Parathyroid adenoma (tissue), 2 donors: ENCODE measurements at regions not wholly inside any gene's neighbourhood (a gene's known extent, or its start where the extent isn't known, plus 50 kb on each side); places are given as distances from the start of the nearest gene placed in this dataset.

ENCODE experiments used
- H2AFZ ChIP-seq: fragments of 300-600 bp; sonication (generic); one replicate; pipeline ENCODE4 v1.7.0; 2017; ENCODE audit warnings: antibody characterized with exemption, mild to moderate bottlenecking
- H3K27ac ChIP-seq: fragments of 300-600 bp; sonication (generic); one replicate; pipeline ENCODE4 v1.7.0; 2017
- H3K27me3 ChIP-seq: fragments of 300-600 bp; sonication (generic); one replicate; pipeline ENCODE4 v1.7.0; 2017; ENCODE audit warnings: low read length; ENCODE audit not compliant: control insufficient read depth, insufficient read depth
- H3K36me3 ChIP-seq: fragments of 300-600 bp; sonication (generic); one replicate; pipeline ENCODE4 v1.7.0; 2017; ENCODE audit warnings: low read length; ENCODE audit not compliant: control insufficient read depth, insufficient read depth
- H3K4me1 ChIP-seq: fragments of 300-600 bp; sonication (generic); one replicate; pipeline ENCODE4 v1.7.0; 2017; ENCODE audit warnings: control low read depth
- H3K4me2 ChIP-seq: fragments of 300-600 bp; sonication (generic); one replicate; pipeline ENCODE4 v1.7.0; 2017; ENCODE audit warnings: low read length
- H3K4me3 ChIP-seq: fragments of 300-600 bp; sonication (generic); one replicate; pipeline ENCODE4 v1.7.0; 2017; ENCODE audit warnings: low read depth, low read length
- H3K79me2 ChIP-seq: fragments of 300-600 bp; sonication (generic); one replicate; pipeline ENCODE4 v1.7.0; 2017; ENCODE audit warnings: control low read depth
- H3K9ac ChIP-seq: fragments of 300-600 bp; sonication (generic); one replicate; pipeline ENCODE4 v1.7.0; 2017; ENCODE audit warnings: mild to moderate bottlenecking
- H3K9me3 ChIP-seq: fragments of 300-600 bp; sonication (generic); one replicate; pipeline ENCODE4 v1.7.0; 2017; ENCODE audit warnings: low read length; ENCODE audit not compliant: control insufficient read depth
- CTCF ChIP-seq: fragments of 300-600 bp; sonication (generic); IDR thresholded peaks from one replicate; pipeline ENCODE4 v1.7.0; 2017; ENCODE audit warnings: antibody characterized with exemption, mild to moderate bottlenecking
- donor health status: primary hyperparathyroidism.

GRCh38 chr18:56128153-56128791 is 510.1 kb downstream of the TXNL1 start:
- Histone ChIP-seq H3K27ac (no peak overlapping the region), H3K4me1 (no peaks in the 10 kb centered on the region), H3K4me3 (no peak overlapping the region), H2AFZ (no peak overlapping the region), H3K4me2 (no peak overlapping the region), H3K79me2 (no peaks in the 10 kb centered on the region), H3K9ac (no peak overlapping the region), H3K36me3 (no peaks in the 10 kb centered on the region), H3K9me3 (no peaks in the 10 kb centered on the region), H3K27me3 (no peaks in the 10 kb centered on the region)
- no peak for TF ChIP-seq CTCF

- H3K4me1 ChIP-seq, result no peaks in the 10 kb centered on the region
- no peak overlapping the region for H3K27ac ChIP-seq
- no peaks in the 10 kb centered on the region for H3K36me3 ChIP-seq
- H3K4me2 ChIP-seq, result no peak overlapping the region
- no peaks in the 10 kb centered on the region for H3K27me3 ChIP-seq
- H2AFZ ChIP-seq, result no peak overlapping the region
- no peaks in the 10 kb centered on the region for H3K9me3 ChIP-seq
- no peak for TF ChIP-seq CTCF
- no peak overlapping the region for H3K9ac ChIP-seq
- no peaks in the 10 kb centered on the region for H3K79me2 ChIP-seq
- no peak overlapping the region for H3K4me3 ChIP-seq
Measured at GRCh38 chr18:56127322-56128099, 510.9 kb downstream of the TXNL1 start.

- H3K9ac ChIP-seq, result no peak overlapping the region
- H3K79me2 ChIP-seq, result no peaks in the 10 kb centered on the region
- no peak overlapping the region for H3K27ac ChIP-seq
- no peak overlapping the region for H3K4me3 ChIP-seq
- H3K27me3 ChIP-seq, result no peaks in the 10 kb centered on the region
- no peak overlapping the region for H3K4me2 ChIP-seq
- no peak for TF ChIP-seq CTCF
- H3K36me3 ChIP-seq, result no peaks in the 10 kb centered on the region
- no peaks in the 10 kb centered on the region for H3K9me3 ChIP-seq
- H3K4me1 ChIP-seq, result no peaks in the 10 kb centered on the region
- H2AFZ ChIP-seq, result no peak overlapping the region
Measured at GRCh38 chr18:56124186-56124585, 514.2 kb downstream of the TXNL1 start.

GRCh38 chr18:56121669-56122068 is 516.7 kb downstream of the TXNL1 start:
- Histone ChIP-seq H3K79me2 (no peaks in the 10 kb centered on the region), H3K4me3 (no peak overlapping the region), H3K27ac (no peak overlapping the region), H3K27me3 (no peaks in the 10 kb centered on the region), H3K9me3 (no peaks in the 10 kb centered on the region), H3K36me3 (no peaks in the 10 kb centered on the region), H3K9ac (no peak overlapping the region), H2AFZ (no peak overlapping the region), H3K4me1 (no peaks in the 10 kb centered on the region), H3K4me2 (no peak overlapping the region)
- TF ChIP-seq CTCF, result no peak
